IMR-90 (cell line): ENCODE measurements at regions not wholly inside any gene's neighbourhood (a gene's known extent, or its start where the extent isn't known, plus 50 kb on each side); places are given as distances from the start of the nearest gene placed in this dataset.

Experiments
- ATAC-seq: fragments of 200-7000 bp; cut with Tn5 transposase; 2 replicates; pipeline ENCODE4 v1.9.1; 2020; ENCODE audit warnings: low read depth, mild to moderate bottlenecking, moderate library complexity
- BruUV-seq: library from RNA; stranded (reverse); fragments of 400-500 nt; replicated peaks from 2 replicates; lab custom pipeline; 2021; lab: Mats Ljungman, UMichigan
- CTCF ChIA-PET: fragments of 300-600 bp; formaldehyde crosslinking; extraction: SDS; loops from one replicate; lab custom pipeline; 2021; ENCODE audit warnings: antibody characterized with exemption; lab: Yijun Ruan, JAX
- POLR2A ChIA-PET: fragments of 300-600 bp; sonication (Branson Sonifier 250); formaldehyde crosslinking; loops from one replicate; lab custom pipeline; 2022; ENCODE audit warnings: antibody characterized with exemption; ENCODE audit not compliant: unreplicated experiment; lab: Charles Lee
- DNase-seq: peaks from one replicate; pipeline ENCODE4 v3.0.0; 2013
- H2AFZ ChIP-seq: replicated peaks from 2 replicates; pipeline ENCODE3; 2013; ENCODE audit warnings: low read length, mild to moderate bottlenecking; ENCODE audit not compliant: poor library complexity
- H2AK5ac ChIP-seq: 2 replicates; pipeline ENCODE4 v1.6.1; 2013; ENCODE audit warnings: low read depth, low read length, inconsistent platforms
- H2AK9ac ChIP-seq: replicated peaks from 2 replicates; pipeline ENCODE3; 2013; ENCODE audit warnings: mild to moderate bottlenecking, low read depth, low read length, moderate library complexity; ENCODE audit not compliant: poor library complexity
- H2BK120ac ChIP-seq: 2 replicates; pipeline ENCODE4 v1.6.1; 2013; ENCODE audit warnings: low read depth, low read length, inconsistent platforms
- H2BK15ac ChIP-seq: 3 replicates; pipeline ENCODE4 v1.6.1; 2013; ENCODE audit warnings: low read depth, low read length, inconsistent platforms
- H2BK20ac ChIP-seq: 2 replicates; pipeline ENCODE4 v1.6.1; 2013; ENCODE audit warnings: low read depth, mild to moderate bottlenecking, inconsistent platforms, low read length, moderate library complexity
- H2BK5ac ChIP-seq: 2 replicates; pipeline ENCODE4 v1.6.1; 2013; ENCODE audit warnings: mild to moderate bottlenecking, low read depth, low read length, inconsistent platforms; ENCODE audit not compliant: poor library complexity, severe bottlenecking
- H3K14ac ChIP-seq: replicated peaks from 2 replicates; pipeline ENCODE4 v1.6.1; 2013; ENCODE audit warnings: low read depth, low read length, inconsistent platforms
- H3K18ac ChIP-seq: 2 replicates; pipeline ENCODE4 v1.6.1; 2013; ENCODE audit warnings: low read depth, low read length, control low read depth
- H3K23ac ChIP-seq: 2 replicates; pipeline ENCODE4 v1.6.1; 2013; ENCODE audit warnings: low read depth, low read length, inconsistent platforms
- H3K27ac ChIP-seq: 2 replicates; pipeline ENCODE4 v1.5.1; 2013; ENCODE audit warnings: mild to moderate bottlenecking, control low read depth, low read length; ENCODE audit not compliant: insufficient read depth
- H3K27me3 ChIP-seq: 2 replicates; pipeline ENCODE4 v1.6.1; 2013; ENCODE audit warnings: low read length; ENCODE audit not compliant: control insufficient read depth, insufficient read depth
- H3K36me3 ChIP-seq: 2 replicates; pipeline ENCODE4 v1.6.1; 2013; ENCODE audit warnings: low read length, mixed read lengths; ENCODE audit not compliant: control insufficient read depth, insufficient read depth
- H3K4ac ChIP-seq: 2 replicates; pipeline ENCODE4 v1.6.1; 2013; ENCODE audit warnings: low read depth, low read length, inconsistent platforms
- H3K4me1 ChIP-seq: 2 replicates; pipeline ENCODE4 v1.6.1; 2013; ENCODE audit warnings: low read length, mixed read lengths; ENCODE audit not compliant: control insufficient read depth, insufficient read depth
- H3K4me2 ChIP-seq: 2 replicates; pipeline ENCODE4 v1.6.1; 2013; ENCODE audit warnings: low read depth, mild to moderate bottlenecking, control low read depth, low read length, moderate library complexity
- H3K4me3 ChIP-seq: 2 replicates; pipeline ENCODE4 v1.5.1; 2013; ENCODE audit warnings: low read depth, mild to moderate bottlenecking, control low read depth, low read length, moderate library complexity; ENCODE audit not compliant: insufficient read depth
- H3K56ac ChIP-seq: 2 replicates; pipeline ENCODE4 v1.6.1; 2013; ENCODE audit warnings: low read length, inconsistent platforms; ENCODE audit not compliant: insufficient read depth; ENCODE audit errors: extremely low read depth
- H3K79me1 ChIP-seq, 2 experiments: 2 replicates each; pipeline ENCODE4 v1.6.1; 2013; ENCODE audit warnings: low read length in 2 of 2, inconsistent platforms in 1 of 2, low read depth in 1 of 2
- H3K9ac ChIP-seq: 2 replicates; pipeline ENCODE4 v1.6.1; 2013; ENCODE audit warnings: low read depth, low read length, control low read depth
- H3K9me1 ChIP-seq: 2 replicates; pipeline ENCODE4 v1.6.1; 2013; ENCODE audit warnings: low read length, inconsistent platforms; ENCODE audit not compliant: insufficient read depth
- H3K9me3 ChIP-seq: 2 replicates; pipeline ENCODE4 v1.6.1; 2013; ENCODE audit warnings: low read length; ENCODE audit not compliant: control insufficient read depth, insufficient read depth
- H4K20me1 ChIP-seq: 2 replicates; pipeline ENCODE4 v1.6.1; 2013; ENCODE audit warnings: low read length, inconsistent platforms; ENCODE audit not compliant: insufficient read depth
- H4K5ac ChIP-seq: 2 replicates; pipeline ENCODE4 v1.6.1; 2013; ENCODE audit warnings: mild to moderate bottlenecking, low read depth, low read length, control low read depth
- H4K8ac ChIP-seq, 2 experiments: 2 replicates each; pipeline ENCODE4 v1.6.1; 2013; ENCODE audit warnings: low read depth in 2 of 2, low read length in 2 of 2, control low read depth in 1 of 2, inconsistent platforms in 1 of 2
- H4K91ac ChIP-seq: 2 replicates; pipeline ENCODE4 v1.6.1; 2013; ENCODE audit warnings: low read depth, low read length, inconsistent platforms; ENCODE audit not compliant: insufficient read depth
- BHLHE40 ChIP-seq: fragments of 150-350 bp; IDR thresholded peaks from 2 replicates; pipeline ENCODE4 v1.6.1; 2016; ENCODE audit warnings: mild to moderate bottlenecking, low read depth, low read length
- CHD1 ChIP-seq: IDR thresholded peaks from 2 replicates; pipeline ENCODE4 v1.6.1; 2012; ENCODE audit warnings: low read depth, low read length, improper control_type of control experiment
- CTCF ChIP-seq: conservative IDR thresholded peaks from 2 replicates; pipeline ENCODE4 v1.5.1; 2012; ENCODE audit warnings: mild to moderate bottlenecking, low read depth, low read length, improper control_type of control experiment
- ELK1 ChIP-seq: fragments of 150-350 bp; IDR thresholded peaks from 2 replicates; pipeline ENCODE4 v1.6.1; 2016; ENCODE audit warnings: low read depth, mild to moderate bottlenecking, low read length, moderate library complexity, borderline replicate concordance
- FOS ChIP-seq: fragments of 150-350 bp; IDR thresholded peaks from 2 replicates; pipeline ENCODE4 v1.6.1; 2016; ENCODE audit warnings: low read depth, low read length
- MAFK ChIP-seq: IDR thresholded peaks from 2 replicates; pipeline ENCODE4 v1.6.1; 2012; ENCODE audit warnings: low read depth, low read length, improper control_type of control experiment
- NFE2L2 ChIP-seq: fragments of 150-350 bp; IDR thresholded peaks from 2 replicates; pipeline ENCODE4 v1.6.1; 2016; ENCODE audit warnings: low read depth, mild to moderate bottlenecking, low read length
- POLR2A ChIP-seq: IDR thresholded peaks from 2 replicates; pipeline ENCODE4 v1.6.1; 2012; ENCODE audit warnings: mild to moderate bottlenecking, low read depth, low read length
- RAD21 ChIP-seq: IDR thresholded peaks from 2 replicates; pipeline ENCODE4 v1.6.1; 2012; ENCODE audit warnings: low read length, improper control_type of control experiment
- RCOR1 ChIP-seq: IDR thresholded peaks from 2 replicates; pipeline ENCODE4 v1.6.1; 2012; ENCODE audit warnings: mild to moderate bottlenecking, low read length, improper control_type of control experiment; ENCODE audit not compliant: insufficient replicate concordance
- RFX5 ChIP-seq: IDR thresholded peaks from 2 replicates; pipeline ENCODE4 v1.8.0; 2012; ENCODE audit warnings: low read depth, mild to moderate bottlenecking, low read length, moderate library complexity
- SMC3 ChIP-seq: fragments of 150-350 bp; IDR thresholded peaks from 2 replicates; pipeline ENCODE4 v1.6.1; 2016; ENCODE audit warnings: low read depth, mild to moderate bottlenecking, antibody characterized with exemption, low read length, moderate library complexity
- WGBS, 2 experiments: methylation state at CpG; one replicate each; pipeline versions ENCODE4 v1.1.5 to v1.1.7; 2013; ENCODE audit warnings: missing lambda C conversion rate in 2 of 2; ENCODE audit not compliant: insufficient read length in 1 of 2; ENCODE audit errors: extremely low coverage in 2 of 2; 5-methylcytosine and 5-hydroxymethylcytosine counted together
- dilution Hi-C: fragments of 300-500 bp; cut with HindIII; formaldehyde crosslinking; loops from one replicate; pipeline ENCODE4 v1.14.3; 2018; ENCODE audit warnings: low sequenced_read_pairs; ENCODE audit not compliant: unreplicated experiment
- in situ Hi-C: fragments of 300-500 bp; cut with MboI; formaldehyde crosslinking; loops from 3 replicates; pipeline ENCODE4 v1.14.3; 2019; ENCODE audit warnings: low sequenced_read_pairs, inconsistent platforms, mixed read lengths
- intact Hi-C: fragments of 100-400 bp; cut with micrococcal nuclease; formaldehyde crosslinking; loops from 2 replicates; pipeline ENCODE4 v1.10.0; 2022

- ATAC-seq, result no peak
- Histone ChIP-seq H3K4ac (no peak overlapping the region), H3K4me2 (no peak overlapping the region), H2BK120ac (no peak overlapping the region), H2BK5ac (no peak overlapping the region), H3K4me3 (no peak overlapping the region), H4K8ac (no peak overlapping the region), H3K18ac (no peak overlapping the region), H3K9me3 (peaks cover 3% of the 10 kb centered on the region; the same call in 1 of the 2 replicates), H3K9me1 (no peaks in the 10 kb centered on the region), H3K56ac (no peak overlapping the region), H3K36me3 (no peaks in the 10 kb centered on the region), H3K79me1 (no peaks in the 10 kb centered on the region), H3K27me3 (no peaks in the 10 kb centered on the region), H3K14ac (no peak overlapping the region), H3K23ac (no peak overlapping the region), H4K5ac (no peak overlapping the region), H2AK9ac (no peak overlapping the region), H2AK5ac (no peak overlapping the region), H2BK20ac (no peak overlapping the region), H4K91ac (no peak overlapping the region), H2AFZ (no peak overlapping the region), H3K9ac (no peak overlapping the region), H2BK15ac (no peak overlapping the region), H3K27ac (no peak overlapping the region), H3K4me1 (no peaks in the 10 kb centered on the region), H4K20me1 (no peaks in the 10 kb centered on the region)
- in situ Hi-C loops, result no loop called here
- BruUV-seq, result no TSS peak
- DNase-seq, result no peak
- intact Hi-C loops, result no loop called here
- POLR2A ChIA-PET, result no interaction called here
- dilution Hi-C loops, result no loop called here
- CTCF ChIA-PET, result interaction anchor here (0.6 kb wide), 1 partner anchor 464 kb away, joined by 3 read pairs; no protein-coding TSS in a partner anchor
- no CpG with 5 or more reads among the region's 2 CpGs for WGBS, 2 experiments
- TF ChIP-seq RCOR1 (no peak), RFX5 (no peak), MAFK (no peak), POLR2A (no peak), CHD1 (no peak), RAD21 (no peak), FOS (no peak), CTCF (no peak), BHLHE40 (no peak), SMC3 (no peak), NFE2L2 (no peak), ELK1 (no peak)
Measured at GRCh38 chr2:114368705-114369104, 73.7 kb upstream of the DPP10 start.
